SK-N-SH treated with all-trans-retinoic acid at 6 μM for 48 hours (cell line): ENCODE measurements at regions not wholly inside any gene's neighbourhood (a gene's known extent, or its start where the extent isn't known, plus 50 kb on each side); places are given as distances from the start of the nearest gene placed in this dataset.

Experiments used
- ATAC-seq: fragments of 200-7000 bp; cut with Tn5 transposase; 3 replicates; pipeline ENCODE4 v1.9.1; 2020; ENCODE audit warnings: mild to moderate bottlenecking, moderate library complexity
- ARNTL ChIP-seq: fragments of 450-650 bp; formaldehyde crosslinking; IDR thresholded peaks from 2 replicates; pipeline ENCODE4 v1.5.0; 2020; ENCODE audit warnings: low read depth, mild to moderate bottlenecking, moderate library complexity, borderline replicate concordance
- BACH2 ChIP-seq: fragments of 250-450 bp; sonication (Bioruptor Pico); IDR thresholded peaks from 2 replicates; pipeline ENCODE4 v1.9.0; 2021; ENCODE audit warnings: mild to moderate bottlenecking, borderline replicate concordance
- CREB5 ChIP-seq: fragments of 250-450 bp; sonication (Bioruptor Pico); IDR thresholded peaks from 2 replicates; pipeline ENCODE4 v1.5.1; 2020; ENCODE audit warnings: low read depth, mild to moderate bottlenecking, moderate library complexity
- CSDC2 ChIP-seq: fragments of 250-450 bp; sonication (Bioruptor Pico); IDR thresholded peaks from 2 replicates; pipeline ENCODE4 v1.5.0; 2020; ENCODE audit warnings: mild to moderate bottlenecking, moderate library complexity
- CSRNP3 ChIP-seq: fragments of 250-450 bp; sonication (Bioruptor Pico); IDR thresholded peaks from 2 replicates; pipeline ENCODE4 v1.5.1; 2021; ENCODE audit warnings: mild to moderate bottlenecking, moderate library complexity
- ESRRG ChIP-seq: fragments of 250-450 bp; sonication (Bioruptor Pico); IDR thresholded peaks from 2 replicates; pipeline ENCODE4 v1.6.1; 2021; ENCODE audit warnings: mild to moderate bottlenecking
- GLIS3 ChIP-seq: fragments of 250-450 bp; sonication (Bioruptor Pico); IDR thresholded peaks from 2 replicates; pipeline ENCODE4 v1.5.0; 2020; ENCODE audit warnings: mild to moderate bottlenecking, moderate library complexity
- ISL1 ChIP-seq: fragments of 250-450 bp; sonication (Bioruptor Pico); IDR thresholded peaks from 2 replicates; pipeline ENCODE4 v2.1.2; 2022; ENCODE audit warnings: mild to moderate bottlenecking, moderate library complexity
- PPARA ChIP-seq: fragments of 250-450 bp; sonication (Bioruptor Pico); IDR thresholded peaks from 2 replicates; pipeline ENCODE4 v1.5.0; 2020; ENCODE audit warnings: mild to moderate bottlenecking, borderline replicate concordance
- RARB ChIP-seq: fragments of 250-450 bp; sonication (Bioruptor Pico); IDR thresholded peaks from 2 replicates; pipeline ENCODE4 v1.8.0; 2021; ENCODE audit warnings: mild to moderate bottlenecking, moderate library complexity
- TSHZ2 ChIP-seq: fragments of 250-450 bp; sonication (Bioruptor Pico); IDR thresholded peaks from 2 replicates; pipeline ENCODE4 v1.5.0; 2020; ENCODE audit warnings: mild to moderate bottlenecking, moderate library complexity
- ZFP3 ChIP-seq: fragments of 250-450 bp; sonication (Bioruptor Pico); IDR thresholded peaks from 2 replicates; pipeline ENCODE4 v1.5.0; 2020; ENCODE audit warnings: mild to moderate bottlenecking, moderate library complexity
- ZFP30 ChIP-seq: fragments of 450-650 bp; formaldehyde crosslinking; IDR thresholded peaks from 2 replicates; pipeline ENCODE4 v1.5.0; 2022; ENCODE audit warnings: mild to moderate bottlenecking, moderate library complexity
- ZNF565 ChIP-seq: fragments of 450-650 bp; formaldehyde crosslinking; conservative IDR thresholded peaks from 2 replicates; pipeline ENCODE4 v1.5.0; 2020; ENCODE audit warnings: low read depth, mild to moderate bottlenecking, moderate library complexity
- ZNF70 ChIP-seq: fragments of 450-650 bp; formaldehyde crosslinking; IDR thresholded peaks from 2 replicates; pipeline ENCODE4 v1.5.0; 2020; ENCODE audit warnings: mild to moderate bottlenecking, moderate library complexity
- ZNF8 ChIP-seq: fragments of 450-650 bp; formaldehyde crosslinking; IDR thresholded peaks from 2 replicates; pipeline ENCODE4 v1.5.0; 2020; ENCODE audit warnings: mild to moderate bottlenecking, moderate library complexity
- TF ChIP-seq, protein P1 (sequence below): fragments of 250-450 bp; sonication (Bioruptor Pico); IDR thresholded peaks from 2 replicates; pipeline ENCODE4 v1.8.0; 2021; ENCODE audit warnings: low read depth, mild to moderate bottlenecking, moderate library complexity, borderline replicate concordance
- TF ChIP-seq, protein P2 (sequence below): fragments of 250-450 bp; sonication (Bioruptor Pico); IDR thresholded peaks from 2 replicates; pipeline ENCODE4 v1.8.0; 2020; ENCODE audit warnings: mild to moderate bottlenecking, moderate library complexity, borderline replicate concordance

GRCh38 chr21:27083144-27083543 lies 116.3 kb upstream of the ADAMTS5 start:
- no peak for ATAC-seq
- TF ChIP-seq CSDC2 (CRISPR knock-in tag), result no peak
- no peak for TF ChIP-seq ARNTL (CRISPR knock-in tag)
- no peak for TF ChIP-seq ESRRG (CRISPR knock-in tag)
- no peak for TF ChIP-seq ZNF70 (CRISPR knock-in tag)
- no peak for TF ChIP-seq ZFP30 (CRISPR knock-in tag)
- no peak for TF ChIP-seq ZNF8 (CRISPR knock-in tag)
- TF ChIP-seq RARB (CRISPR knock-in tag), result no peak
- no peak for TF ChIP-seq ZNF565 (CRISPR knock-in tag)
- no peak for TF ChIP-seq BACH2 (CRISPR knock-in tag)
- no peak for TF ChIP-seq CREB5 (CRISPR knock-in tag)
- TF ChIP-seq, protein P1, sequence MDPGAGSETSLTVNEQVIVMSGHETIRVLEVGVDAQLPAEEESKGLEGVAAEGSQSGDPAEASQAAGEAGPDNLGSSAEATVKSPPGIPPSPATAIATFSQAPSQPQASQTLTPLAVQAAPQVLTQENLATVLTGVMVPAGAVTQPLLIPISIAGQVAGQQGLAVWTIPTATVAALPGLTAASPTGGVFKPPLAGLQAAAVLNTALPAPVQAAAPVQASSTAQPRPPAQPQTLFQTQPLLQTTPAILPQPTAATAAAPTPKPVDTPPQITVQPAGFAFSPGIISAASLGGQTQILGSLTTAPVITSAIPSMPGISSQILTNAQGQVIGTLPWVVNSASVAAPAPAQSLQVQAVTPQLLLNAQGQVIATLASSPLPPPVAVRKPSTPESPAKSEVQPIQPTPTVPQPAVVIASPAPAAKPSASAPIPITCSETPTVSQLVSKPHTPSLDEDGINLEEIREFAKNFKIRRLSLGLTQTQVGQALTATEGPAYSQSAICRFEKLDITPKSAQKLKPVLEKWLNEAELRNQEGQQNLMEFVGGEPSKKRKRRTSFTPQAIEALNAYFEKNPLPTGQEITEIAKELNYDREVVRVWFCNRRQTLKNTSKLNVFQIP (CRISPR knock-in tag), result no peak
- no peak for TF ChIP-seq GLIS3 (CRISPR knock-in tag)

GRCh38 chr21:27082431-27083010 lies 115.6 kb upstream of the ADAMTS5 start:
- TF ChIP-seq ESRRG (CRISPR knock-in tag) (no peak), CSRNP3 (CRISPR knock-in tag) (no peak)
- no peak for ATAC-seq

DNA sequence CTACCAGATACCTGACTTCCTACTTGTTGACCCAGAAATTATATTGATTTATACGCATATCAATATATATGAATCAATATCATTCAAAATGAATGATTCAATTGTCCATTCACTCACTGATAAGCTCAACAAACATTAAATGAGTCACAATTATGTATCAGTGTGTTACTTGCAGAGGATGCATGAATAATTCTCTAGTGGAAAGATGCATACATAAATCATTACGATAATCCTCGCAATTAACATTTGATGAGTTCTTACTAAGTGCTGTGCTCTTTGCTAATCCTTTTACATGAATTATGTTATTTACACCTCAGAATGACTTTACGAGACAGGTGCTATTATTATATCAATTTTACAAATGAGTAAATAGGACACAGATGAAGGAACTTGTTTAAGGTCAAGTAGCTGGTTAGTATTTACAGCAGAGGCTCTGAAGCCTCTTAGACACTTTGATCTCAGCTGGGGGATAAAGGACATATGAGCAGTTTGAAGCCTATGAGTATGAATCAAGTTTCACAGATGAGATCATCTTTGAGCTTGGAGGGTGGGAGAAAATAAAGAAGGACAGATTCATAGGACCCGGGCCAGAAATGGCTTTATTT lies 112.8 kb upstream of the ADAMTS5 start:
- TF ChIP-seq ZFP3 (CRISPR knock-in tag), result no peak
- TF ChIP-seq, protein P2, sequence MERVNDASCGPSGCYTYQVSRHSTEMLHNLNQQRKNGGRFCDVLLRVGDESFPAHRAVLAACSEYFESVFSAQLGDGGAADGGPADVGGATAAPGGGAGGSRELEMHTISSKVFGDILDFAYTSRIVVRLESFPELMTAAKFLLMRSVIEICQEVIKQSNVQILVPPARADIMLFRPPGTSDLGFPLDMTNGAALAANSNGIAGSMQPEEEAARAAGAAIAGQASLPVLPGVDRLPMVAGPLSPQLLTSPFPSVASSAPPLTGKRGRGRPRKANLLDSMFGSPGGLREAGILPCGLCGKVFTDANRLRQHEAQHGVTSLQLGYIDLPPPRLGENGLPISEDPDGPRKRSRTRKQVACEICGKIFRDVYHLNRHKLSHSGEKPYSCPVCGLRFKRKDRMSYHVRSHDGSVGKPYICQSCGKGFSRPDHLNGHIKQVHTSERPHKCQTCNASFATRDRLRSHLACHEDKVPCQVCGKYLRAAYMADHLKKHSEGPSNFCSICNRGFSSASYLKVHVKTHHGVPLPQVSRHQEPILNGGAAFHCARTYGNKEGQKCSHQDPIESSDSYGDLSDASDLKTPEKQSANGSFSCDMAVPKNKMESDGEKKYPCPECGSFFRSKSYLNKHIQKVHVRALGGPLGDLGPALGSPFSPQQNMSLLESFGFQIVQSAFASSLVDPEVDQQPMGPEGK (CRISPR knock-in tag), result no peak
- no peak for TF ChIP-seq ZNF565 (CRISPR knock-in tag)
- TF ChIP-seq PPARA (CRISPR knock-in tag), result no peak
- no peak for TF ChIP-seq CSRNP3 (CRISPR knock-in tag)

DNA sequence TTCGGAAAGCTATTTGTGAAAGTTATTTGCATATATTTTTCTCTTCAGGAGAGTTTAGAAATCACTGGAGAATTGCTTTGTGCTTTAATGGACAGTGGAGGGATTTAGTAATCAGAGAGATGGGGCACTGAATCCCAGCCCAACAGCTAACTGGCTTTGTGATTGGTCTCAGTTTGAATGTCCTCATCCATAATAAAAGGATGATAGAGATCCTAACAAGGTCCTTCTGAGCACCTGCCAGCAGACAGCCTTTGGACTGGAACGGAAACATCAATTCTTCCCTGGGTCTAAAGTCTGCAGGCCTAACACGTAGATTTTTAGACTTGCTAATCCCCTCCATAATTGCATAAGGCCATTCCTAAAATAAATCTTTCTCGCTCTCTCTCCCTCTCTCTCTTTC lies 112.0 kb upstream of the ADAMTS5 start:
- no peak for ATAC-seq
- TF ChIP-seq PPARA (CRISPR knock-in tag) (no peak), ZNF70 (CRISPR knock-in tag) (no peak), ISL1 (no peak), ZFP30 (CRISPR knock-in tag) (no peak), TSHZ2 (CRISPR knock-in tag) (no peak), ARNTL (CRISPR knock-in tag) (no peak), GLIS3 (CRISPR knock-in tag) (no peak), ZNF565 (CRISPR knock-in tag) (no peak)
- TF ChIP-seq, protein P2 (CRISPR knock-in tag), result no peak
- TF ChIP-seq, protein P1 (CRISPR knock-in tag), result no peak

More for the DNA sequence above, 112.8 kb upstream of the ADAMTS5 start:
- no peak for ATAC-seq
